RPMI7951 (cell line): ENCODE measurements at regions not wholly inside any gene's neighbourhood (a gene's known extent, or its start where the extent isn't known, plus 50 kb on each side); places are given as distances from the start of the nearest gene placed in this dataset.

Experiments used
- DNase-seq: peaks from one replicate; pipeline ENCODE4 v3.0.0-alpha.2; 2012; ENCODE audit warnings: low read depth

DNA sequence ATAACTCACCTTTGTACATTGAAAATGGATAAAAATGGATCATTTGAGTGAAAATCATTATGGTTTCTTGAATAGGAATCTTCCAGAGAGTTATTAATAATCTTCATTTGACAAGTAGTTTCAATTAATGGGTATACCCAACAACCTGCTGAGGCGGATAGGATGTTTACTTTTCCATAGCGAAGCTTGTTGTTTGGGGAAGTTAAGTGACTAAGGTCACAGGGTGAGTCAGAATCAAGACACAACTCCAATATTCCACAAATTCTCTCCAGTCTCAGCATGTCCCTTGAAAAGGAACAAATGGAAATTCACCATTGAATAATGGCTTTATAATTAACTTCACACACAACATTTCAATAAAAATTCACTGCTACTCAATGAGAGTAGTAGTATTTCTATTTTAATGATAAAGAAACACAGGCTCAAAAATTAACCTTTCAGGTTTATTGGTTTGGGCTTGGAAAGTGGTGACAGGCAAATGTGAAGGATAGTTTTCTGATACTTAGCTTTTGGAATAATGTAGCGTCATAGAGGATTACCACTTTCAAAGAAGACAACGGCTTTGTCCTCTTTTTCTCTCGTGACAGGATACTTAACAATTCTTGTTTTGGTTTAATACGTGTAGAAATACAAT is 211.3 kb downstream of the GPD2 start:
- DNase-seq = no peak

DNA sequence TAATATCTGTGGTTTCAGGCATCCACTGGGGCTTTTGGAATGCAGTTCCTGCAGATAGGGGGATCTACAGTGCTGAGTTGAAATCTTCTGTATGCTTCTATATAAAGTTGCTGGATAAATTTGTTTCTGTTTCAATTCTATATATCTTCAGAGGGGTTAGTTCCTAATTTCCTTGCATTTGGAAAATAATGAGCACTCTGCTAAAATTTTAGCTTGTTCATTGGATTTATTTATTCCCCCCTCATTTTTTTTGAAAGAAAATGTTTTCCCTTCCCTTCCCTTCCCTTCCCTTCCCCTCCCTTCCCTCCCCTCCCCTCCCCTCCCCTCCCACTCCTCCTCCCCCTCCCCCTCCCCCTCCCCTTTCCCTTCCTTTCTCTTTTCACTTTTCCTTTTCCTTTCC is 212.3 kb downstream of the GPD2 start:
- no peak for DNase-seq

DNA sequence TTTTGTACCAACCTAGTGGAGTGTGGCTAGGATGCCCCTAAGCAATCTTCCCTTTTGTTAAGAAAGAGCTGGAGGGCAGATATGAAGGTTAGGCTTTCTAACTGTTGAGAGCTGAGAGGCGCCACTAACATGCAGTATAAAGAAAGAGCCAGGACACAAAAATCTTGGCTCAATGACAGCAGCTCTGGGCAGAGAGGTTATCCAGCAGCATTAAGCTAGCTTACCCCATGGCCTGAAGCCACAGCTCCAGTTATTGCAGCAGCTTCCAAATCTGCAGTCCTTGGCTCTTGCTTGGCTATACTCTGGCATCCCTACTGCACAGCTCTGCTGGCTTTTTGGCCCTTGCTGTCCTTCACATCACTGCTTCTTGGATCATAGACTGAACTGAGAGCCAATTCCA is 213.4 kb downstream of the GPD2 start:
- DNase-seq = no peak

DNA sequence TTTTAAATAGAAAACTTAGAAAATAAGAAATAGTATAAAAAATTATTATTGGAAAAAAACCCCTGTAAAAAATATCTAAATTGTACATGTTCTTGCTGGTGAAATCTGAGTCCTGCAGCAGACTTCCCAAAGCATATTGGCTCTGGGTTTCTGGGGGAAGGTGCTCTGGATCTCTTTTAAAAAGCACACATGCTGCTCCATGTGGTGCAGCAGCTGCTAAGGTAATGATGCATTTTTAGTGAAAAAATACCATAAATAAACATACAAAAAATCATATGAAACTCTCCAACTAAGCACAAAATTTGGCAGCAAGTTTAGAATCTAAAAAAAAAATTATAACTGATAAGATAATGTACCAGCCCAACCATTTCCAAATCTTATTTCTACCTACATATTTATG is 216.5 kb downstream of the GPD2 start:
- DNase-seq = no peak

DNA sequence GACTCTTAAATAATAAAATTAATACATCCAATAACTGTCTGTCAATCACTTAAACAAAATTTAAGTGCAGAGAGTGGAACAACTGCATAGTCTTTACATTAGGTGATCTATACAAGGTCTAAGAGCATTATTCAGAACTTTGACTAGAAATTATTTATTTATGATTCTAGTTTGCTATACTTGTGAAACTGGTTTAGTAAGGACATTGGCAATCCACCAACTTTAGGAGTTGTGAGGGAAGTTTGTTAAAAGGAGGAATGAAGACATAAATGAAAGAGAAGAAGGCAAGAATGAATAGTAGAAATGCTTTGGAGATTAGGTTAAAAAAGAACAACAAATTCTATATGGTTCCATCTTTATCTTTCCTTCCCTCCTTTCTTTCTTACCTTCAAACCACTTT is 217.5 kb downstream of the GPD2 start:
- DNase-seq = no peak

DNA sequence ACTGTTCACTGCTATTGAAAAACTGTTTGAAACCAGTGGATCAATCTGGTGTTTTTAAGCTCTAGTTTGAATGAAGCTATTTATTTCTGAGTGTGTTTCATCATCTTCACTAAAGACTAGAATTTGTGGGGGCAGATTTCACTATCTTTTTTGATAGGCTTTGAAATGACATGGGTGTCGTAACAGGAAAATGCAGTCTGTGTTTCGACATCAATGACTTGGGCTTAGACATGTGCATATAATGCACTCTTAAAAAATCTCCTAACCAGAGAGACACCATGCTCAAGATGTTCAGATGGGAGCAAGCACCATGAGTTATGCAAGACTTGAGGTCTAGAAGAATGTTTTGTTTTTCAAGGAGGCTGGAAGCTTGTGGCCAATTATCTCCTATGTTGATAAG is 221.6 kb downstream of the GPD2 start:
- no peak for DNase-seq

DNA sequence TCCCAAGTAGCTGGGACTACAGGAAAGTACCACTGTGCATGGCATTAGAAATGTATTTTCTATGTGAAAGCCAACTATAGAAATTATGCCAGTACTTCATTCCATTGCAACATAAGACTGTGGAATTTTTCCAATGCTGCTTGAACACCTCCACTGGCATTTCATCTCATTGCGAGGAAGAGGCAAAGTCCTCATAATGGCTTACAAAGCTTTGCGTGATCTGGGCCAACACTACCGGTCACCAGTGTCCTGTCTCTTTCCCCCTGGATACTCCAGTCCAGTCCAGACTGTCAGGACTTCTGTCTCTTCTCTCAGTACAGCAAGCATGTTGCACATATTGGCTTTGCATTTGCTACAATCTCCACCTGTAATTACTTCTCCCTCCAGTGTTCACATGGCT is 223.5 kb downstream of the GPD2 start:
- no peak for DNase-seq

DNA sequence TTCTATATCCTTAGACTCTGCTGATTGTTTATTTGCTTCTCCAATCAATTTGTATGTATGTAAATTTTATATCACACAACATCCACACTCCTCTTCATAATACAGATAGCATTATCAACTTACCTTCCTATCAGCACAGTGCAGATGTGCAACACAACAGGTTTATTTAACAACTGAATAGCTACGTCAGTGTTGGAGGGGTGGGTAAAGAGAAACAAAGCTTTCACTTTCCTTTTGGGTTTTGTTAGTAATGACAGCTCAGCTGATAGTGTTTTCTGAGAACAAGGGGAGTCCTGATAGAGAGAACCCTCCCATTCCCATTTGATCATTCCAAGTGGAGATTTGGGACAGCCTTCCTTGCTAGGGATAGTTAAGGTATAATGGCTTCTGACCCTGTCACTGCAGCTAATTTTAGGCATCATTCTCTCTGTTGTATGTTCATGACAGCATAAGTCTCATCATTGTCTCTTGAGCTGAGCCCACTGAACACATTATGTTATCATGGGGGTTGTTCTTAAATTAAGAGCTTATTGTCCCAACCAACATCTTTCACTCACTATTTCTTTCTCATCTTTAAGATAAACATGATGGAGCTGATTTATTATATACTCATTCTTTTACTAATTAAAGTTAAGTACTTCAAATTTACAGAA is 227.7 kb downstream of the GPD2 start:
- DNase-seq = no peak

DNA sequence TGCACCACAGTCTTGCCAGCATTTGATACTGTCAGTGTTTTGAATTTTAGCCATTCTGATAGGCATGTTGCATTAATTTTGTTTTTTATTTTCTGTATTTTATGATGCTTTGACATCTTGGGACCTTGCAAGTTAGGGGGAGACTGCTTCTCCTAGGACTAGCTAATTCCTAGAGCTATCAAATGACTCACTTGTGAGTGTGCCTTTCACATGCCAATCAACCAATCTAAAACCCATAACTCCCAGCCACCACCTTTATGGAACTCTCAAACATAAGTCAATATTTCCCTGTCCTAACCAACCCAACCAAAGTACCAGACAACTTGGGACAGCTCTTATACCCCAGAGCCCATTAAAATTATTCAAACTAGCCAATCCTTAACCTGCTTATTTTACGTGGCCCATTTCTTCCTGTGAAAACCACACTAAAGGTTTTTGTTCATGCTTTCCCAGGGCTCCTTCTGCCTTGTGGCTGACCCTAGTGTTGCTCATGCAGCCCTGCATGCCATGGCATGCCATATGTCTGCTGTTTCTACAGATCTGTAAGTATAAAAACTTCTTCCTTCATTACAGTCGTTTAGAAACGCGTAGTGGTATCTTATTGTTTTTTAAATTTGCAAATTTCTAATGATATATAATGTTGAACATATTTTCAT is 230.1 kb downstream of the GPD2 start:
- DNase-seq = no peak

DNA sequence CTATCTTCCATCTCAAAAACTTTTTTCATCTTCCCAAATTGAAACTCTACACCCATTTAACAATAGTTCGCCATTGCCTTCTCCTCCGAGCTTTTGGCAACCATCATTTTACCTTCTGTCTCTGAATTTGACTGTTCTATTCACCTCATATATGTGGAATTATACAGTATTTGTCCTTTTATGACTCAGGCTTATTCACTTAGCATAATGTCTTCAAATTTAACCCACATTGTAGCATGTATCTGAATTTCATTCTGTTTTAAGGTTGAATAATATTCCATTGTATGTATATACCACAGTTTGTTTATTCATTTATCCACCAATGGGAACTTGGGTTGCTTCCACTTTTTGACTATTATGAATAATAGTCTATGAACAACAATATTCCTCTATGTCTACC is 233.9 kb downstream of the GPD2 start:
- DNase-seq = no peak

DNA sequence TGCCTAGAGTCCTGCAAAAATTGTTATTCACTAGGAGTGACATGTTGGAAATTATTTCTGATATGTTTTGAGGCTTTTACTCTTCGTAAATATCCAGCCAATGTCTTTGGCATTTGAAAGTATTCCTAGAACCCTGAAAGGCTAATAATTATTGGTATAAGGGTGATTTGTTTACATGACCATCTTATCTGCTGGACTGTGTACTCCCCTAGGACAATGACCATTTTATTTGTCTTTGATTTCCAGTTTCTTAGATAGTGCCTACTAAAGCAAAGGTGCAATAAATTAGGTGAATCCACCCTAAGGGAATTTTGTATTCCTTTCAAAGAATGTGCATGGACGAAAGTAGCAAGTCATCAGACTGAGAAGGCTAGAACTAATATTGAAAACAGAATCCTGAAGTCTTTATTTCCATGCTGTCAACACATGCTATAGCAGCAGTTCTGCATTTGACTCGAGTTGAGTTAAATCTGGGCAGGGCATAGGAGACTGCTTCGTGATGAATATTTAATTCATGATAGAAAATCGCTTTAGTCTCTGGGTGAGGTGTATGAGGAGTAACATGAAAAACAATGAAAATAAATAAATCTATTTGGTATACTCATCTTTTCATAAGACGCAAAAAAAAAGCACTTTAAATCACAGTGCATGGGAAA is 235.7 kb downstream of the GPD2 start:
- DNase-seq = no peak

DNA sequence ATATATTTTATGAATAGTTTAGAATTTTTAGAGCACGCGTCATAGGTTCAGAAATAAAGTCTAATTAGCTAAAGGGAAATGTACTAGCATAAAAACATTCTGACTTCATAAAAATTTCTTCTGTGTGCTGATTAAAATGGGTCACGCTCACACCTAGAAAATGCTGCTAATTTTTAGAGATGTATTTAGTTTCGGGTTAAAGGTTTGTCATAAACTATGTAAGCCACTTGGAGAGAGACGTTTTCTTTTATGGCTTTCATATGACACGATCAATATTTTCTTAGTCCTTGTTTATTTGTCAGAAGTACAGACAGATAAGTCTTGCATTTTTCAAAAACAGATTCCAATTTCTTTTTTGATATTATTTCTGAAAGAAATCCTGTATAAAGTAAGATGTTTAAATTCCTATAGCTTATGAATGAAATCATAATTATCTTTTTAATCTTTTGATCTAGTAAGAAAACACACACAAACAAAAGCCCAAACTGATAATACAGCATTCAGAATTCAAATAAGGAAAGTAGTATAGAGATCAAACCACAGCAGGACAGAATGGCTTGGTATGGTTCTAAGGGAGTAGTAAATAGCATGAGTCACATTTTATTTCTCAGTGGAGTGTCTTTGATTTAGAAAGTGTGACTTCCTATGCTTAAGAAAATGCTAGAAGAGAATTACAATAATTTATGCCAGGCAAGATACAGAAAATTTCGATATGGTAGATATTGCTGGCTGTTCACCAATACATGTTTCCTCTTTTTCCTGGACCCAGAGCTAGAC is 236.6 kb downstream of the GPD2 start:
- DNase-seq = no peak

DNA sequence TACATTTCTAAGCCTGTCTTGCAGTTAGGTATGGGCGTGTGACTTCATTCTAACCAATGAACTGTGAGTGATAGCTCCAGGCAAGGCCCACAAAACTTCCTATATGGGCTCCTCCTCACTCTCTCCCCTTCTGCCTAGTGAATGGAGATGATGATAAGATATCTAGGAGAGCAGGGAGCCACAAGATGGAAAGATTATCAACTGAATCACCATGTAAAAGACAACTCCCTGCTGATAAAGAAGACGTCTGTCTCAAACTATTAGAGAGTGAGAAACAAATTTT is 237.1 kb downstream of the GPD2 start:
- no peak for DNase-seq

DNA sequence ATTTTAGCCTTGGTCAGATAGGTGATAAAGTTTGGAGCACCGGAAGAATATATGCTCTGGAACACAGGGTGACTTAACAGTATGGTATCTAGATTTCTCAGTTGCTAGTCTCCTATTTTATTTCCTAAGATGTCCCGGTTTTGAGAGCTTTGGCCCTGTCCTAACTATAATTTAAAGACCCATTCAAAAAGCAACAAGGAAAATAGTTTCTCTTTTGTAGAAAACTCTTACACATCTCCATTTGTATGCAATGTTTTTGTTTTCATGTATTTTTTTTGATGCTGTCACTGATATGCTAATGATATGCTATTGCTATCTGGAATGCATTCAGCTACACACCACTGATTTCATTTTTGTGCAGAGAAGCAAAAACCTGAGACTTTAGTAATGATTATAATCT is 237.8 kb downstream of the GPD2 start:
- no peak for DNase-seq

DNA sequence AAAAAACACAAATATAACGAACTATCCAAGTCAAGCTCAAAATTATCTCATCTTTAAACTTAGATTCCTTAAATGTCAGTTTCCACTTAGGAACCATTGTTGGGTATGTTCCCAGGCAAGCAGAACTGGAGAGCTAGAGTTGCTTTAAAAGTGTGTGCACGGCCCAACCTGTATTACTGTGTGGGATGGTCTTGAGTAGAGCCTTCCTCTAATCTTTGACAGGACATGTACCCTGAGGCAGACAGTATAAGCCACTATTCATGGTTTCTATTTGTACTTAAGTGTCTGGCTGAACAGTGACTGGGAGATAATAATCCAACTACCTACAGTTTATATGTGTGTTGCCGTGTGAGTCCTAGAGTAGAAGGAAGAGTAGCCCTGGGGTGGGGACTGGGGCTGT is 239.7 kb downstream of the GPD2 start:
- no peak for DNase-seq

DNA sequence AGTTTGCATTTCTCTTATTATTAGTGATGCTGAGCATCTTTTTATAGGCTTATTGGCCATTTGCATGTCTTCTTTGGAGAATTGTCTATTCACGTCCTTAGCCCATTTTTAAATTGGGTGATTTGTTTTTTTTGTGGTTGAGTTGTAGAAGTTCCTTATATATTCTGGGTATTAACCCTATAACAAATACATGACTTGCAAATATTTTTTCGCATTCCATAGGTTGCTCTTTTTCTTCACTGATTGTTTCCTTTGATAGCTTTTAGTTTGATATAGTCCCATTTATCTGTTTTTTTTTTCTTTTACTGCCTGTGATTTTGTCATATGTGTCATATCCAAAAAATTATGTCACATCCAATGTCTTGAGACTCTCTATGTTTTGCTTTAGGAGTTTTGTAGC is 243.6 kb downstream of the GPD2 start:
- DNase-seq = no peak

DNA sequence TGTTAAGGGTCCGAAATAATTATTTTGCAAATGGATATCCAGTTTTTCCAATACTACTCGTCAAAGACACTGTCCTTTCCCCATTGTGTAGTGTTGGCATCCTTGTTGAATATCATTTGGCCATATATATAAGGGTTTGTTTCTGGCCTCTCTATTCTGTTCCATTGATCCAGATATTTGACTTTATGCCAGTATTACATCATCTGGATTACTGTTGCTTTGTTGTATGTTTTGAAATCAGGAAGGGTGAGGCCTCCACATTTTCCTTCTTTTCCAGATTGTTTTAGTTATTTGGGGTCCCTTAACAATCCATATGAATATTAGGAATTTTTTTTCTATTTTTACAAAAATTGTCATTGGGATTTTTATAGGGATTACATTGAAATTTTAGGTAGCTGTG is 244.1 kb downstream of the GPD2 start:
- no peak for DNase-seq

DNA sequence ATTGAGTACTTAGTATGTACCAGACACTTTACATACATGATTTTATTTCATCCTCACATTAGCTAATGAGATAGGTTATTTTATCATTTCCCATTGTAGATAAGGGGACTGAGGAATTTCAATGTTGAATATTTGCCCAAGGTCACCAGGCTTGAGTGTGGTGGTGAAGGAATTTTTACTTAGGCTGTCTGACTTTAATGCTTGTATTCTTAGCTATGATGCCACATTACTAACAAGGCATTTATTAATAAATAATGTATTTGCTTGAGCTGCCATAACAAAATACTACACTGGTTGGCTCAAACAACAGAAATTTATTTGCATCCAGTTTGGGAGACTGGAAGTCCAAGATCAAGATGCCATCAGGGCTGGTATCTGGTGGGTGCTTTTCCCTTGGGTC is 250.9 kb downstream of the GPD2 start:
- no peak for DNase-seq

DNA sequence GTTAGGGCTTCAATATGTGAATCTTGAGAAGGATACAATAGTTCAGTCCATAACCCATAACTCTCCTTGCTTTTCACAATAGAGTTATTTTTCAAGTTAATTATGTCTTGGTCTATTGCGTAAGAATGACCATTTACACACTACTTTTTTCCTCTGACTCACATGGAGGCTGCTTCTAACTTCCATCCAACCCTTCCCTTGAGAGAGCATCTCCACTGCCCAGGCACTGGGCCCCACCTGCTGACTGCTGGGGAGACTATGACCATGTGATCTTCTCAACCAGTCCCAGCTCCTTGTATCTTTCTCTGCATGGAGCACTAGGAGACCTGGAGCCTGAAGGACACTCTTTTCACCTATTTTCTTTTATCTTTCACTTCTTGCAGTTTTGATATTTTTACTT is 251.5 kb downstream of the GPD2 start:
- no peak for DNase-seq

DNA sequence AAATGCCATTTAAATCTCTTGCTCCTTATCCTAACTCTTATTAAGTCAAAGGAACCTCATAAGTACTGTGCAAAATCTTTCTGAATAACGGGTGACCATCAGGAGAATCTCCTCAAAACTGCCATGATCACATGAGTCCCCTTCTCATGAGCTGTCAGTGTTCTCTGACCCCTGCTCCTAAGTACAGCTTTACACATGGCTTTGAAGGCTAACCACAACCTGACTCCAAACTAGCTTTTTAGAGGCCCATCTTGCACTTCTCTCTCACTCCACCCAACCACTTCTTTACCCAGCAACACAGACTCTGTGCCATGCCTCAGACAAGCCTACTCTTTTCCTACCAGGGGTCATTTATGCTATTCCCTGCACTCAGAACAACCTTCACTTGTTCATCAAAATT is 253.8 kb downstream of the GPD2 start:
- no peak for DNase-seq

DNA sequence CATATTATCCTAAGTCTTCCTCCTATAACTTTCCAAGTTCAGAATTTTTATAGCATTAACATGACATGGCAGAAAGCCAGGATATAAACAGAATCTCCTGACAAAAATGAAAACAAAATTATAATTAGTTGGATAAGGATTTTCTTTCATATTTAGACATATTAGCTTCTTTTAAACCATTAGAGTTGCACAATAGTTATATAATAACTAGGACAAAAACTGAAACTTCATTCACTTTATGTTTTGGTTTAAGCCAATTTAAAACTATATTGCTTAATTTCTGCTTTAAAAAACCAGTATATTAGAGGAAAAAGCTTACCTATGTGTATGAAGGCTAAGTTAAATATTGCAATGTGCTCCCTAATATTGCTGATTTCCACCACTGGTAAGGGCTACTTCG is 254.8 kb downstream of the GPD2 start:
- DNase-seq = no peak

DNA sequence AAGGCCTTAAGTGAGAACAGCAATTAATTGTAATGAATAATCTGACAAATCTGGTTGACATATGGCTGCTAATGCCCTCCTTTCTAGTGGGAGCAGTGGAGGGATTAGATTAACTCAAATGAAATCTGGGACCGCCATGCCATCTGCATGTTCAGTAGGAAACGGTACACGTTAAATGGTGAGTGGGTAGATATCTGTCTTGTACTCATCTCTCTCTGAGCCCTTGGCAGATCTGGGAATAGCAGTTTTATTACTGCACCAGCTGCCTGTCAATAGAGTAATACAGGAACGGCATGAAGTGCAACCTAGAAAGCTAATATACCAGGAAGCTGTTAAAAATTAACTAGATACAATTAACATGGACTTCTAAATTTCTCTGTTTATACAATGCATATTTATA is 258.8 kb downstream of the GPD2 start:
- DNase-seq = no peak

DNA sequence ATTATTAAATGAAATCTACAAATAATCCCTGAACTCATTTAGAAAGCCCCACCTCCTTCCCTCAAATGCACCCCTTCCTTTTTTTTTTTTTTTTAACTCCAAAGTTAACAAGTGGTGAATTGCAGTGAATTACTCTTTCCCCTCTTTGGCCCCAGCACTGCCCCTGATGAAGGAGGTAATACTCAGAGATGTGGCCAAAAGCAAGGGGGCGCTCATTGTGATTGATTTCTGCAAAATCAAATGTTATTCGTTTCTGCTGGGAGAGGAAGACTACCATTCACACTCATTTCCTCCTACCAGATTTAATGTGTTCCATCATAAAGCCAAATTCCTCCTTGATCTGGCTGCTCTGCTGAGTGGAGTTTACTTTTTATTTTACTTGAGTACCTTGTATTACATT is 259.4 kb downstream of the GPD2 start:
- DNase-seq = no peak
